22Rv1 (cell line): ENCODE measurements at regions not wholly inside any gene's neighbourhood (a gene's known extent, or its start where the extent isn't known, plus 50 kb on each side); places are given as distances from the start of the nearest gene placed in this dataset.

Experiments used
- H3K27ac ChIP-seq: fragments of 450-650 bp; 2 replicates; pipeline ENCODE4 v1.5.1; 2017
- ZFX ChIP-seq: fragments of 450-650 bp; IDR thresholded peaks from 2 replicates; pipeline ENCODE4 v1.6.1; 2017; ENCODE audit warnings: antibody characterized with exemption, borderline replicate concordance
- TF ChIP-seq, protein P1 (sequence below): fragments of 450-650 bp; IDR thresholded peaks from 2 replicates; pipeline ENCODE4 v1.5.1; 2017; ENCODE audit warnings: mild to moderate bottlenecking

DNA sequence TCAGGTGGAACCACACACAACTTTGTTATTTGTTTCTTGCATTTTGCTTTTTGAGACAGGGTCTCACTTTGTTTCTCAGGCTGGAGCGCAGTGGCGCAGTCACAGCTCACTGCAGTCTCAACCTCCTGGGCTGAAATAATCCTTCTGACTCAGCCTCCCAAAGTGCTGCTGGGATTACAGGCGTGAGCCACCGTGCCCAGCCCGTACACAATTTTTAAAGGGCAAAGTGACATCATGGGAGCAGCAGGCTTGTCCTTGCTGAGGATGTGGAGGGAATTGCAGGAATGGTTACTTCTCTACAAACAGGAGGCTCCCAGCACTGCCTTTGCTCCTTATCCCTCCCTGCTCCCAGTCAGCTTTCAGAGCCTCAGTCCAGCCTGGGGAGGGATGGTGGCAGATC is 355.9 kb upstream of the KLHL29 start:
- TF ChIP-seq, protein P1, sequence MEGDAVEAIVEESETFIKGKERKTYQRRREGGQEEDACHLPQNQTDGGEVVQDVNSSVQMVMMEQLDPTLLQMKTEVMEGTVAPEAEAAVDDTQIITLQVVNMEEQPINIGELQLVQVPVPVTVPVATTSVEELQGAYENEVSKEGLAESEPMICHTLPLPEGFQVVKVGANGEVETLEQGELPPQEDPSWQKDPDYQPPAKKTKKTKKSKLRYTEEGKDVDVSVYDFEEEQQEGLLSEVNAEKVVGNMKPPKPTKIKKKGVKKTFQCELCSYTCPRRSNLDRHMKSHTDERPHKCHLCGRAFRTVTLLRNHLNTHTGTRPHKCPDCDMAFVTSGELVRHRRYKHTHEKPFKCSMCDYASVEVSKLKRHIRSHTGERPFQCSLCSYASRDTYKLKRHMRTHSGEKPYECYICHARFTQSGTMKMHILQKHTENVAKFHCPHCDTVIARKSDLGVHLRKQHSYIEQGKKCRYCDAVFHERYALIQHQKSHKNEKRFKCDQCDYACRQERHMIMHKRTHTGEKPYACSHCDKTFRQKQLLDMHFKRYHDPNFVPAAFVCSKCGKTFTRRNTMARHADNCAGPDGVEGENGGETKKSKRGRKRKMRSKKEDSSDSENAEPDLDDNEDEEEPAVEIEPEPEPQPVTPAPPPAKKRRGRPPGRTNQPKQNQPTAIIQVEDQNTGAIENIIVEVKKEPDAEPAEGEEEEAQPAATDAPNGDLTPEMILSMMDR = no peak
- TF ChIP-seq ZFX = no peak
- no peak overlapping the region for H3K27ac ChIP-seq

GRCh38 chr2:23029951-23030350 is 355.0 kb upstream of the KLHL29 start:
- TF ChIP-seq, protein P1 = no peak
- no peak for TF ChIP-seq ZFX
- no peak overlapping the region for H3K27ac ChIP-seq

- TF ChIP-seq, protein P1 = no peak
- TF ChIP-seq ZFX = no peak
- H3K27ac ChIP-seq = no peak overlapping the region
These were observed 350.0 kb upstream of the KLHL29 start for GRCh38 chr2:23034996-23035395.

DNA sequence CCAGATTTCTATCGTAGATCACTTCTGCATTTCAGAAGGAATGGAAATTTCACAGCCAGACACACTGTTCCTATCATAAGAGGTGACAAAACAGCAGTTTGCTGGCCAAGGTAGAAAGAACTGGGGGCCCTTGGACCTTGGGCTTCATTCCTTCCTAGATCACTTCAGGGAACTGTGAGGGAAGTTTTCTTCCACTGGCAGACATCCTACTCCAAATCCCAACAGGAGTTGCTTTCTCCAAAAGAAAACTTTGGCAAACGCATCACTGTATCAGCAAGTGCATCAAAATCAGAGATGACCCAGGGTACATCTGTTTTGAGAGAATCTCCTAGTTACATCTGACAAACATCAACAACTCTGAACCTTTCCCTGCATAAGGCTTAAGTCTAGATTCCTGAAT is 348.4 kb upstream of the KLHL29 start:
- no peak for TF ChIP-seq ZFX
- TF ChIP-seq, protein P1 = no peak

DNA sequence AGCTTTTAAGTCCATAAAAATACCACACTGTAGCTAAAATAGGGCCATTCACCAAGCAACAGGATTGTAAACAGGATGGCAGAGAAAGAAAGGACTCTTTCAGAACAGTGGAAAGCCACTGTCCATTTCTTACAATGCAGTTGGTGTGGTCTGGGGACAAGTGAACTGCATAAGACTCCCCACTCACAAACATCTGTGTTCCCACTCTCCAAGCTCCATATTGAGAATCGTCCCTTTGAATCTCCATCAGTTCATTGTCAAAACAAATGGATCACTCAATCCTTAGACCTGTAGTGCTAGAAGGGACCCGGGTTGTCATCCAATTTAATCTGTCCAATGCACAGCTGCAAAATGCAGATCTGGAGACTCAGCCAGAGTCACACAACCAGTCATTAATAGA is 347.4 kb upstream of the KLHL29 start:
- H3K27ac ChIP-seq = no peak overlapping the region
- TF ChIP-seq, protein P1 = no peak
- TF ChIP-seq ZFX = no peak

More for the DNA sequence above, 348.4 kb upstream of the KLHL29 start:
- H3K27ac ChIP-seq = no peak overlapping the region

GRCh38 chr2:23041443-23041842 is 343.5 kb upstream of the KLHL29 start:
- H3K27ac ChIP-seq = no peak overlapping the region
- TF ChIP-seq, protein P1 = no peak
- no peak for TF ChIP-seq ZFX

DNA sequence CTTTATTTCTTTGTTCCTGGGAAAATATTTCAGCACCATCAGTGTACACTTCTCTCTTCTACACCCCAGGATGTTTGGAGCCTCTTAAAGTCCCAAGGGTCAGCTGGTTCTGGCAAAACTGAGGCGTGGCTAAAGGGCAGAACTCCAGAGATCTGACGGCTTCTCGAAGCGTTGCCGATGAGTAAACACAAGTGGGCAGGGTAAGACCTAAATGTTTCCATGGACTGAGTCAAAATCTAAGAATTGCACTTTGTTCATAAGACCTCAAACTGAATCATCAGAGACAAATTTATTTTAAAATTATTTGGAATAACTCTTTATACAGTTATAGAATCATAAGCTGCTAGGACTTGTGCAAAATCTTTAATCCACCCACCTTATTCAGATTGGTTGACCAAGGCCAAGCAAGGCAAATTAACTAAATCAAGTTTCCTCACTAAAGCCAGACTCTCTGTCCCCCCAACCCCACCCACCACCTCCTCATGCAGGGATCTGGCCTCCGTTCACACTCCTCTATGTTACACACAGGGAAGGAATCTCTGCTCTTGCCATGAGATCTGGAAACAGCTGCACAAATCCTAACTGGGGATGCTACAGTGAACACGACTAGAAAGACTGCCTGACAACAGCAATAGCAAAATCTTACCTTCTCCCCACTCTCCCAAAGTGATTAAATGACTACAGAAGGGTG is 342.6 kb upstream of the KLHL29 start:
- TF ChIP-seq ZFX = no peak
- TF ChIP-seq, protein P1 = no peak
- no peak overlapping the region for H3K27ac ChIP-seq
